ENCODE measurements at regions not wholly inside any gene's neighbourhood (a gene's known extent, or its start where the extent isn't known, plus 50 kb on each side); places are given as distances from the start of the nearest gene placed in this dataset.

GRCh38 chr4:160831165-160831922 is 1332.5 kb downstream of the FSTL5 start:
- 90 to 94% methylated on average over 2 of the region's 2 CpGs for WGBS, 2 donors
- Histone ChIP-seq H3K4me3 (no peak overlapping the region), H3K27ac (no peak overlapping the region), H3K9me3 (no peaks in the 10 kb centered on the region), H3K36me3 (no peaks in the 10 kb centered on the region), H3K4me1 (no peaks in the 10 kb centered on the region), H3K27me3 (no peaks in the 10 kb centered on the region)
- DNase-seq (ENCODE audit: low spot score in 2 of 2), result no peak
- TF ChIP-seq, protein P1, sequence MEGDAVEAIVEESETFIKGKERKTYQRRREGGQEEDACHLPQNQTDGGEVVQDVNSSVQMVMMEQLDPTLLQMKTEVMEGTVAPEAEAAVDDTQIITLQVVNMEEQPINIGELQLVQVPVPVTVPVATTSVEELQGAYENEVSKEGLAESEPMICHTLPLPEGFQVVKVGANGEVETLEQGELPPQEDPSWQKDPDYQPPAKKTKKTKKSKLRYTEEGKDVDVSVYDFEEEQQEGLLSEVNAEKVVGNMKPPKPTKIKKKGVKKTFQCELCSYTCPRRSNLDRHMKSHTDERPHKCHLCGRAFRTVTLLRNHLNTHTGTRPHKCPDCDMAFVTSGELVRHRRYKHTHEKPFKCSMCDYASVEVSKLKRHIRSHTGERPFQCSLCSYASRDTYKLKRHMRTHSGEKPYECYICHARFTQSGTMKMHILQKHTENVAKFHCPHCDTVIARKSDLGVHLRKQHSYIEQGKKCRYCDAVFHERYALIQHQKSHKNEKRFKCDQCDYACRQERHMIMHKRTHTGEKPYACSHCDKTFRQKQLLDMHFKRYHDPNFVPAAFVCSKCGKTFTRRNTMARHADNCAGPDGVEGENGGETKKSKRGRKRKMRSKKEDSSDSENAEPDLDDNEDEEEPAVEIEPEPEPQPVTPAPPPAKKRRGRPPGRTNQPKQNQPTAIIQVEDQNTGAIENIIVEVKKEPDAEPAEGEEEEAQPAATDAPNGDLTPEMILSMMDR (IDR thresholded peaks at IDR 0.05), result no peak
- TF ChIP-seq POLR2A (IDR thresholded peaks at IDR 0.05), result no peak
- no peak for TF ChIP-seq EP300 (IDR thresholded peaks at IDR 0.05)

GRCh38 chr4:160835789-160836188 is 1328.0 kb downstream of the FSTL5 start:
- Histone ChIP-seq H3K4me3 (no peak overlapping the region), H3K27me3 (no peaks in the 10 kb centered on the region), H3K36me3 (no peaks in the 10 kb centered on the region), H3K27ac (no peak overlapping the region), H3K4me1 (no peaks in the 10 kb centered on the region), H3K9me3 (no peaks in the 10 kb centered on the region)
- no peak for DNase-seq (ENCODE audit: low spot score in 2 of 2)
- TF ChIP-seq, protein P1 (IDR thresholded peaks at IDR 0.05), result no peak
- TF ChIP-seq POLR2A (IDR thresholded peaks at IDR 0.05) (no peak), EP300 (IDR thresholded peaks at IDR 0.05) (no peak)
- WGBS, 2 donors, result 55 to 58% methylated on average over 3 of the region's 3 CpGs

DNA sequence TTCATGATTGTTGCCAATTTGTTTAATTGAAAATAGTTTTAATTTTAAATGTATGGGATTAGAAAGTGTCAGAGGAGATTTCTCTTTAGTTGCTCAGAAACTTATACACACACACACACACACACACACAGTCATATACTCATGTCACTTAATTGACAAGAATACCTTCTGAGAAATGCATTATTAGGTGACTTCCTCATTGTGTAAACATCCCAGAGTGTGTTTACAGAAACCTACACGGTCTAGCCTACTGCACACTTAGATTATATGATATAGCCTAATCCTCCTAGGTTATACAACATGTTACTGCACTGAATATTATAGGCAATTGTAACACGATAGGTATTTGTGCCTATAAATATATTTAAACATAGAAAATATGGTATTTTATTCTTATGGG is 1327.4 kb downstream of the FSTL5 start:
- no peaks in the 10 kb centered on the region for H3K9me3 ChIP-seq
- no peaks in the 10 kb centered on the region for H3K36me3 ChIP-seq
- no peak overlapping the region for H3K4me3 ChIP-seq
- no peak overlapping the region for H3K27ac ChIP-seq
- WGBS, 2 donors, result 69% methylated on average over 2 of the region's 2 CpGs
- no peak for TF ChIP-seq EP300 (IDR thresholded peaks at IDR 0.05)
- TF ChIP-seq POLR2A (IDR thresholded peaks at IDR 0.05), result no peak
- TF ChIP-seq, protein P1 (IDR thresholded peaks at IDR 0.05), result no peak
- no peak for DNase-seq (ENCODE audit: low spot score in 2 of 2)
- H3K4me1 ChIP-seq, result no peaks in the 10 kb centered on the region
- H3K27me3 ChIP-seq, result no peaks in the 10 kb centered on the region

- Histone ChIP-seq H3K36me3 (no peaks in the 10 kb centered on the region), H3K4me3 (no peak overlapping the region), H3K27me3 (no peaks in the 10 kb centered on the region), H3K9me3 (no peaks in the 10 kb centered on the region), H3K27ac (no peak overlapping the region), H3K4me1 (no peaks in the 10 kb centered on the region)
- WGBS, 2 donors, result 84 to 88% methylated on average over 2 of the region's 2 CpGs
- TF ChIP-seq EP300 (IDR thresholded peaks at IDR 0.05), result no peak
- TF ChIP-seq, protein P1 (IDR thresholded peaks at IDR 0.05), result no peak
- TF ChIP-seq POLR2A (IDR thresholded peaks at IDR 0.05), result no peak
- no peak for DNase-seq (ENCODE audit: low spot score in 2 of 2)
Observed at GRCh38 chr4:160846121-160846520, 1317.7 kb downstream of the FSTL5 start.

DNA sequence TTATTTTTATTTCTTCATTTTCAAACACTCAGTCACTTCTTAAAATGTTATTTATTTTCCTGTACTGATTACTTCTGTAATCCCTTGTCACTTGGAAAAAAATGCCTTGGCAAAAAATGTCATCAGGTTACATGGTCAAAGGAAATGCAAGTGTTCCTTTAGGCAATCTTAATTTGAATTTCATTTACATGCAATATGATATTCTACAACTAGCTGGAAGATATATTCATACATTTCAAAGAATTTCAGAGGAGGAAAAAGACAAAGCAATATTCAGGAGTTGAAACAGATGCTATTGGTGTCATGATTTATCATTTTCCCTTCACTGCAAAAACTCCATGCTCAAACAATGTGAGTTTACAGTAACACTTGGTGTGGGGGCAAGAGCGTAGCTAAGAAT is 1316.6 kb downstream of the FSTL5 start:
- no peak overlapping the region for H3K4me3 ChIP-seq
- TF ChIP-seq, protein P1 (IDR thresholded peaks at IDR 0.05), result no peak
- no peak for TF ChIP-seq POLR2A (IDR thresholded peaks at IDR 0.05)
- no peak for TF ChIP-seq EP300 (IDR thresholded peaks at IDR 0.05)
- 83 to 87% methylated on average over 1 of the region's 1 CpG for WGBS, 2 donors
- H3K4me1 ChIP-seq, result no peaks in the 10 kb centered on the region
- no peaks in the 10 kb centered on the region for H3K9me3 ChIP-seq
- no peaks in the 10 kb centered on the region for H3K36me3 ChIP-seq
- H3K27me3 ChIP-seq, result no peaks in the 10 kb centered on the region
- no peak for DNase-seq (ENCODE audit: low spot score in 2 of 2)
- no peak overlapping the region for H3K27ac ChIP-seq
